ENCODE measurements at regions not wholly inside any gene's neighbourhood (a gene's known extent, or its start where the extent isn't known, plus 50 kb on each side); places are given as distances from the start of the nearest gene placed in this dataset.

GRCh38 chr11:44361813-44362212 lies 51.9 kb upstream of the ALX4 start:
- ATAC-seq (no peak), DNase-seq (no peak)
- no peak for TF ChIP-seq CTCF (IDR thresholded peaks at IDR 0.05)
- no peak for TF ChIP-seq POLR2A (IDR thresholded peaks at IDR 0.05)
- 46 to 66% (median 58%) methylated on average over 10 to 15 of the region's 15 CpGs for WGBS, 4 donors
- Histone ChIP-seq H3K9me3 (peaks cover 0 to 9% (median 0%) of the 10 kb centered on the region in 12 donors), H3K4me3 (no peak overlapping the region), H3K27me3 (peaks cover 0 to 9% (median 0%) of the 10 kb centered on the region in 9 donors), H3K27ac (no peak overlapping the region), H3K4me1 (no peaks in the 10 kb centered on the region), H3K36me3 (no peaks in the 10 kb centered on the region)
- intact Hi-C loops (cut with DNase I) = no loop called here

GRCh38 chr11:44363116-44363515 lies 53.2 kb upstream of the ALX4 start:
- no peak for TF ChIP-seq CTCF (IDR thresholded peaks at IDR 0.05)
- TF ChIP-seq POLR2A (IDR thresholded peaks at IDR 0.05) = no peak
- 81 to 90% (median 84%) methylated on average over 3 of the region's 3 CpGs for WGBS, 4 donors
- Histone ChIP-seq H3K4me3 (no peak overlapping the region), H3K36me3 (no peaks in the 10 kb centered on the region), H3K4me1 (no peaks in the 10 kb centered on the region), H3K27ac (no peak overlapping the region), H3K9me3 (peaks cover 0 to 9% (median 0%) of the 10 kb centered on the region in 12 donors), H3K27me3 (peaks cover 0 to 4% (median 0%) of the 10 kb centered on the region in 9 donors)
- no peak for DNase-seq
- intact Hi-C loops (cut with DNase I) = no loop called here
- no peak for ATAC-seq

- peaks cover 0 to 4% (median 0%) of the 10 kb centered on the region in 9 donors for H3K27me3 ChIP-seq
- no peak overlapping the region for H3K27ac ChIP-seq
- WGBS, 4 donors = 76 to 94% (median 93%) methylated on average over 3 of the region's 3 CpGs
- no peaks in the 10 kb centered on the region for H3K36me3 ChIP-seq
- TF ChIP-seq POLR2A (IDR thresholded peaks at IDR 0.05) (no peak), CTCF (IDR thresholded peaks at IDR 0.05) (no peak)
- DNase-seq = no peak
- no peaks in the 10 kb centered on the region for H3K4me1 ChIP-seq
- no peak for ATAC-seq
- intact Hi-C loops (cut with DNase I) = no loop called here
- H3K9me3 ChIP-seq = peaks cover 0 to 9% (median 0%) of the 10 kb centered on the region in 12 donors
- no peak overlapping the region for H3K4me3 ChIP-seq
These were observed 54.7 kb upstream of the ALX4 start for GRCh38 chr11:44364596-44364995.

- peaks cover 0 to 9% (median 0%) of the 10 kb centered on the region in 12 donors for H3K9me3 ChIP-seq
- H3K36me3 ChIP-seq = no peaks in the 10 kb centered on the region
- ATAC-seq = no peak
- H3K27me3 ChIP-seq = peaks cover 0 to 4% (median 0%) of the 10 kb centered on the region in 9 donors
- no peak for DNase-seq
- intact Hi-C loops (cut with DNase I) = no loop called here
- H3K27ac ChIP-seq = no peak overlapping the region
- no peak for TF ChIP-seq POLR2A (IDR thresholded peaks at IDR 0.05)
- no peak for TF ChIP-seq CTCF (IDR thresholded peaks at IDR 0.05)
- WGBS, 4 donors = 91 to 94% (median 91%) methylated on average over 9 of the region's 9 CpGs
- no peaks in the 10 kb centered on the region for H3K4me1 ChIP-seq
- H3K4me3 ChIP-seq = no peak overlapping the region
These were observed 55.7 kb upstream of the ALX4 start for GRCh38 chr11:44365616-44366015.
